GM18511 (cell line): ENCODE measurements at regions not wholly inside any gene's neighbourhood (a gene's known extent, or its start where the extent isn't known, plus 50 kb on each side); places are given as distances from the start of the nearest gene placed in this dataset.

Source experiments
- ATAC-seq: cut with Tn5 transposase; IDR thresholded peaks from one replicate; pipeline ENCODE4 v1.9.1; 2021; ENCODE audit warnings: mild to moderate bottlenecking, moderate library complexity; ENCODE audit not compliant: unreplicated experiment

DNA sequence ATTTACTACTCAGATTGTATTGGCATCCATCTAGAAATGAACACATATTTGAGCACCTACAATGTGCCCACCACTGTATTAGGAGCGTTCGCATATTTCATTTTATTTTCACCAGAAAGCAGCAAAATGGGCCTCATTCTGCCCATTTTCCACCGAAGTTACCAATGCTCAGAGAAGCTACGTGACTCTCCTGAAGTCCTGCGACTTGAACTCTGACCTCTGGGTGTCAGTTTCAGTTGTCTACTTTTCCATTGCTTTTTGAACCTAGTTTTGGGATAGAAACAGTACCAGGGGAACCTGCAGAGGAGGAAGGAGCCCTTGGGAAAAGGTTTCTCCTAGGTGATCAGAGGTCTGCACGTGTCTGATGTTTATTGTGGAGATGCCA lies 139.1 kb upstream of the SDK2 start:
- no peak for ATAC-seq

- no peak for ATAC-seq
Measured at GRCh38 chr17:73783945-73784603, 139.8 kb upstream of the SDK2 start.

- no peak for ATAC-seq
Measured at GRCh38 chr17:73785496-73785895, 141.3 kb upstream of the SDK2 start.

- ATAC-seq: no peak
Measured at GRCh38 chr17:73785958-73786743, 141.9 kb upstream of the SDK2 start.

GRCh38 chr17:73787076-73788059 lies 143.1 kb upstream of the SDK2 start:
- ATAC-seq: no peak

DNA sequence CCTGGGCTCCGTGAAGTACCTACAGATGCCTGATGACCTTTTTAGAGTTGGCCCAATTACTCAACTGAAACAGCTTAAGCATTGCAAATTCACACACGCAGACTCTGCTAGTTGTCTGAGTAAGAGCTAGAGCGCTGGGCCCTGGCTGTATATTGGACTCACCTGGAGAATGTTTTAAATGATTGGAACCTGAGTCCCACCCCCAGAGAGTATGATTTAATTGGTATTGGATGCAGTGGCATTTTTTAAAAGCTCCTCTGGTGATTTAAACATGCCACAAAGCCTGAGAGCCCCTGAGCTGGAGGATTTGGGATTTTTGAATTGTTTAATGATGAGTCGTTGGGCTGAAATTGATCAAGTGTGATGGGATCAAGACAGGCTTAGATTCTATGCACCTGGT lies 143.9 kb upstream of the SDK2 start:
- ATAC-seq: no peak

- ATAC-seq: no peak
Measured at GRCh38 chr17:73791121-73791520, 146.9 kb upstream of the SDK2 start.

DNA sequence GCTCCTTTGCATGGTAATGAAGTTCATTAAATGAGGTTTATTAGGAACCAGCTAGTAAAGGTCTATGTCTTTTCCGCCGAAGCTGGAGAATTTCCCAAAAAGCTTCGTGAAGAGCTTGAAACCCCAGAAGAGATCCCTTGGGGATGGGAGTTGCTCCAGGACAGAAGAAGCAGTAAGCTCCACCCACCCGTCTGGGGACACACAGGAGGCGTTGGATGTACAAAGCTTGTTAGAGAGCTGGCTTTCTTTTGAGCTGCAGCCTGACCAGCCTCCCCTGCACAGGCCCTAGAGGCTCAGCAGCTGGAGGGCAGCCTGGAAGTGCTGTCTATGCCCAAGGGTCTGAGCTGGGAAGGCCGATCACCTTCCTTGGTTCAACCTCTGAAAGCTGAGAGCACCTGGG lies 147.4 kb upstream of the SDK2 start:
- no peak for ATAC-seq

DNA sequence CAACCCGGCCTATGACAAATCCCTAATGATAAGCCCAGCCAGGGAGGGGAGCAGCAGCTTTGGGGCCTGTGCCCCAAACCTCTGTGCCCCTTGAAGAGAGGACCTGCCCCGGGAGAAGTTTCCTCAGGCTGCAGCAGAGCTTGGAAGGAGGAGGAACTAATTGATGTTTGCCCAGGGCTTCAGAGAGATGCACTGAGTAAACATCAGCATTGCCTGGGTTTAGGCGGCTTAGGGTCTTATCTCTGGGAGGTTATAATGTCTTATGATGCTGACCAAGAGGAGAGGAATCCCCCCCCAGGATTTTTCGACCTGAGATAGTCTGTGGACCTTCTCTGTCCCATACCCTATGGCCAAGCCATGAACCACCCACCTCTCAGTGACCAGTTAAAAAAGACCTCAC lies 148.7 kb upstream of the SDK2 start:
- ATAC-seq: no peak

DNA sequence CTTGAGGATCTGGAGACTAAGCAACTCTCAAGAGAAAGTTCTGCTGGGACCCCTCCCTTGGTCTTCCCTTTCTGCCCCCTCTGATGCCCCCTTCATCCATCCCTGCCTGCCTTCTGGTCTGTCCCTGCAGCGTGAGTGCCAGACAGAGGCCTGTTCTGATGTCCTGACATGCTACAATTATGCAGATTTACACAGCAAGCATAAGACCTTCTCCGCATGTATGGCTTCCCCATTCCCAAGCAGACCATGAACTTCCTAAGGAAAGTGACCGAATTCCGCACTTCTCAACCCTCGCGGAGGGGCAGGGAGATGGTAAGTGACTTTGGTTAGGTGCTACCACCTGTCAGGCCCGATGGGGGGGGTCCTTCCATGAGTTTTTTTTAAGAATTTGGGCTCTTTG lies 150.1 kb upstream of the SDK2 start:
- no peak for ATAC-seq

DNA sequence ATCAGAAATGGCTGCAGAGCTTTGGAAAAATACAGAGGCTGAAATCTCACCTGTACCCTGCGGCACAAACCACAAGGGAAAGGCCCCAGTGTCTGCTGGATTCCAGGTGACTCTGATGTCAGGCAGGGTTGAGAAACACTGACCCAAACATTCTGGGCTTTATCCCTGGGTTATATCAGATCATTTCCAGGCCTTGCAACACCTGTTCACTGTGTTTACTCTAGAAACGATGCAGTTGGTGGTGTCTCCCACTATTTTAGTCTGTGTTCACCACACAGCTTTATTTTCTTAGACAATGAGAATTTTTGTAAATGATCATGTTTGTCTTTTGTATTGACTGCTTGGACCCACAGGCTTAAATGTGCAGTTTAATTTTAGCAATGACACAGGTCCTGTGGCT lies 151.5 kb upstream of the SDK2 start:
- ATAC-seq: no peak

GRCh38 chr17:73797594-73798110 lies 153.4 kb upstream of the SDK2 start:
- no peak for ATAC-seq

GRCh38 chr17:73798111-73798748 lies 154.0 kb upstream of the SDK2 start:
- no peak for ATAC-seq

DNA sequence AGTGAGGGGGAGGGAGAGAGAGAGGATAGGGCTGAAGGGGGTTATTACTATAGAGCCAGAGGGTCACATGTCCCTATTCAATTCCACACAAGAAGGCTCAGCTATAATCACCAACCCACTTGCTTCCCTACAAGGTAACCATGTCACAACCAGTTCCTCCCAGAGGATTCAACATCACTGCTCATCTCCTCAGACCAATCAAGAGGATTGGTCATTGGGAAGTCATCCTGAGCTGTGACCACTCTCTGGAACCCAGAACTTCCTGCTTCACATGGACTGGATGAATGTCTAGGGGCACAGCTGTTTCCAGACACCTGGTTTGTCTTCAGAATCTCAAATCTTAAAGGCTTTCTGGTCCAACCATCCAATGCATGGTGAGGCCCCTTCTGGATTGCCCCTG lies 154.9 kb upstream of the SDK2 start:
- no peak for ATAC-seq

- ATAC-seq: no peak
Measured at GRCh38 chr17:73799781-73800627, 155.8 kb upstream of the SDK2 start.

GRCh38 chr17:73800893-73801292 lies 156.6 kb upstream of the SDK2 start:
- no peak for ATAC-seq

- no peak for ATAC-seq
Measured at GRCh38 chr17:73801455-73802100, 157.3 kb upstream of the SDK2 start.

- no peak for ATAC-seq
Measured at GRCh38 chr17:73802314-73802713, 158.1 kb upstream of the SDK2 start.

DNA sequence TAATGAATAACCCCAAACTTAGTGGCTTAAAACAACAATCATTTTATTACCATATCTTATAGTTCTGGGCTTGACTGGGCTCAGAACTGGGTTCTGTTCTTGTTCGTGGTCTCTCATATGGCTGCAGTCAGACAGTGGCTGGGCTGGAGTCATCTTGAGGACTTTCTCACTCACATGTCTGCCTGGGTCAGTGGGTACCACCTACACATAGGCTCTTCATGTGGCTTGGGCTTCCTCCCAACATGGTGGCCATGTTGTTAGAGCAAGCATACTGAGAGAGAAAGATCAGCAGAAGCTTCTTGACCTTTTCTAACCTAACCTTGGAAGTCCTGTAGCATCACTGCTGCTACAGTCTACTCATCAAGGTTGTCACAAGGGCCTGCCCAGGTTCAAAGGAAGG lies 158.6 kb upstream of the SDK2 start:
- no peak for ATAC-seq
